Stimulated activated CD8-positive, alpha-beta memory T cell treated with anti-CD3 and anti-CD28 coated beads, Interleukin-2, amount 100 ng/mL, for 1 hour (primary cell): ENCODE measurements at regions not wholly inside any gene's neighbourhood (a gene's known extent, or its start where the extent isn't known, plus 50 kb on each side); places are given as distances from the start of the nearest gene placed in this dataset.

ENCODE experiments used
- DNase-seq, 2 donors: peaks; one replicate each; pipeline ENCODE4 v3.0.0-alpha.2; 2020; ENCODE audit warnings: low read depth in 2 of 2

- DNase-seq: no peak
Observed at GRCh38 chr17:73783382-73783766, 139.1 kb upstream of the SDK2 start.

GRCh38 chr17:73783945-73784603 lies 139.8 kb upstream of the SDK2 start:
- DNase-seq: no peak

GRCh38 chr17:73785496-73785895 lies 141.3 kb upstream of the SDK2 start:
- DNase-seq: no peak

- DNase-seq: no peak
Observed at GRCh38 chr17:73785958-73786743, 141.9 kb upstream of the SDK2 start.

- no peak for DNase-seq
Observed at GRCh38 chr17:73787076-73788059, 143.1 kb upstream of the SDK2 start.

GRCh38 chr17:73788111-73788510 lies 143.9 kb upstream of the SDK2 start:
- no peak for DNase-seq

GRCh38 chr17:73791121-73791520 lies 146.9 kb upstream of the SDK2 start:
- no peak for DNase-seq

- no peak for DNase-seq
Observed at GRCh38 chr17:73791631-73792030, 147.4 kb upstream of the SDK2 start.

- no peak for DNase-seq
Observed at GRCh38 chr17:73792994-73793393, 148.7 kb upstream of the SDK2 start.

GRCh38 chr17:73794336-73794735 lies 150.1 kb upstream of the SDK2 start:
- DNase-seq: no peak

- DNase-seq: no peak
Observed at GRCh38 chr17:73795730-73796129, 151.5 kb upstream of the SDK2 start.

- DNase-seq: no peak
Observed at GRCh38 chr17:73797594-73798110, 153.4 kb upstream of the SDK2 start.

- DNase-seq: no peak
Observed at GRCh38 chr17:73798111-73798748, 154.0 kb upstream of the SDK2 start.

- DNase-seq: no peak
Observed at GRCh38 chr17:73799096-73799495, 154.9 kb upstream of the SDK2 start.

- no peak for DNase-seq
Observed at GRCh38 chr17:73799781-73800627, 155.8 kb upstream of the SDK2 start.

GRCh38 chr17:73800893-73801292 lies 156.6 kb upstream of the SDK2 start:
- DNase-seq: no peak

GRCh38 chr17:73801455-73802100 lies 157.3 kb upstream of the SDK2 start:
- DNase-seq: no peak

- DNase-seq: no peak
Observed at GRCh38 chr17:73802314-73802713, 158.1 kb upstream of the SDK2 start.

- no peak for DNase-seq
Observed at GRCh38 chr17:73802871-73803270, 158.6 kb upstream of the SDK2 start.

- DNase-seq: no peak
Observed at GRCh38 chr17:73803964-73804435, 159.8 kb upstream of the SDK2 start.
